Heart right ventricle (tissue), 16 donors: ENCODE measurements at regions not wholly inside any gene's neighbourhood (a gene's known extent, or its start where the extent isn't known, plus 50 kb on each side); places are given as distances from the start of the nearest gene placed in this dataset.

ENCODE experiments used
- ATAC-seq, 8 donors: fragments of 200-7000 bp; cut with Tn5 transposase; one replicate each; pipeline ENCODE4 v1.9.1; 2020; ENCODE audit warnings: mild to moderate bottlenecking in 8 of 8, moderate library complexity in 8 of 8, moderate number of reproducible peaks in 1 of 8
- DNase-seq, 2 donors: peaks; one replicate each; pipeline ENCODE4 v3.0.0-alpha.2; 2020
- H3K27ac ChIP-seq, 10 donors: fragments of 200-600 bp; sonication (generic) in 2 of 10; one replicate each; pipeline versions ENCODE4 v1.5.0 to v1.8.0; 2020 to 2022; ENCODE audit warnings: mild to moderate bottlenecking in 3 of 10
- H3K27me3 ChIP-seq, 7 donors: fragments of 200-600 bp; one replicate each; pipeline ENCODE4 v1.8.0; 2021 to 2022; ENCODE audit warnings: mild to moderate bottlenecking in 2 of 7
- H3K36me3 ChIP-seq, 9 donors: fragments of 200-600 bp; sonication (generic) in 1 of 9; one replicate each; pipeline versions ENCODE4 v1.5.0 to v1.8.0; 2020 to 2022; ENCODE audit warnings: mild to moderate bottlenecking in 2 of 9
- H3K4me1 ChIP-seq, 9 donors: fragments of 200-600 bp; sonication (generic) in 1 of 9; one replicate each; pipeline versions ENCODE4 v1.5.0 to v1.8.0; 2020 to 2022; ENCODE audit warnings: mild to moderate bottlenecking in 4 of 9
- H3K4me3 ChIP-seq, 10 donors: fragments of 200-600 bp; sonication (generic) in 2 of 10; one replicate each; pipeline versions ENCODE4 v1.5.0 to v1.8.0; 2020 to 2022; ENCODE audit warnings: mild to moderate bottlenecking in 7 of 10, moderate library complexity in 2 of 10
- H3K9me3 ChIP-seq, 11 donors: fragments of 200-600 bp in 10 of 11; sonication (generic) in 2 of 11; one replicate each; pipeline versions ENCODE4 v1.5.0 to v1.8.0; 2013 to 2022; ENCODE audit warnings: mild to moderate bottlenecking in 2 of 11, control low read depth in 1 of 11, moderate library complexity in 1 of 11
- WGBS, 2 donors: extraction: QIAGEN DNeasy Blood & Tissue Kit; methylation state at CpG; one replicate each; pipeline ENCODE4 v1.1.7; 2013; ENCODE audit warnings: inconsistent platforms in 1 of 2; 5-methylcytosine and 5-hydroxymethylcytosine counted together
- intact Hi-C, 10 donors: fragments of 100-400 bp; cut with DNase I; formaldehyde crosslinking; loops; one replicate each; pipeline versions ENCODE4 v1.11.1 to v1.14.2; 2022
- TF ChIP-seq, protein P1 (sequence below), 9 donors: fragments of 200-600 bp; sonication (generic) in 2 of 9; IDR thresholded peaks; one replicate each; pipeline versions ENCODE4 v1.5.0 to v1.8.0; 2021 to 2022; ENCODE audit warnings: antibody characterized with exemption in 9 of 9, mild to moderate bottlenecking in 5 of 9, moderate library complexity in 1 of 9
- donor health status: Arrhythmogenic right ventricular cardiomyopathy.
- donor health status: ischemic (EF 13 %, LVEDD 7.1; RV severe dilation, severe dysfunction).
- donor health status: healthy with polysubstance abuse.
- donor health status: DM: no; HTN: yes; CAD: no.
- donor health status: DM: no; HTN: no; CAD: no.
- donor health status: ischemic (EF 25% LVEDD 6.9; RV normal size, moderate dysfunction).
- donor health status: ischemic (EF 25% LVEDD 5.7; RV mildly dilated, moderate dysfunction).
- donor health status: healthy.
- donor health status: DM: yes; HTN: yes; CAD: no.
- donor health status: Ischemic cardiomyopathy.
- donor health status: ischemic (EF 35%, LVEDD 5.7; RV mildly dilated, moderate dysfunction).
- donor health status: nonischemic (EF 11% LVEDD 7.7; RV severe dilation, severe dysfunction).
- donor health status: DM: yes; HTN: yes; CAD: no.
- donor health status: PGD.
- donor health status: ischemic (EF 29% LVEDD 5.4; RV normal size, mild dysfunction).
- donor health status: nonischemic (EF 23%, LVEDD 6.1; RV moderate dilation, normal function).

- 49 to 69% methylated on average over 9 of the region's 9 CpGs for WGBS, 2 donors
- no peaks in the 10 kb centered on the region for H3K9me3 ChIP-seq
- TF ChIP-seq, protein P1, sequence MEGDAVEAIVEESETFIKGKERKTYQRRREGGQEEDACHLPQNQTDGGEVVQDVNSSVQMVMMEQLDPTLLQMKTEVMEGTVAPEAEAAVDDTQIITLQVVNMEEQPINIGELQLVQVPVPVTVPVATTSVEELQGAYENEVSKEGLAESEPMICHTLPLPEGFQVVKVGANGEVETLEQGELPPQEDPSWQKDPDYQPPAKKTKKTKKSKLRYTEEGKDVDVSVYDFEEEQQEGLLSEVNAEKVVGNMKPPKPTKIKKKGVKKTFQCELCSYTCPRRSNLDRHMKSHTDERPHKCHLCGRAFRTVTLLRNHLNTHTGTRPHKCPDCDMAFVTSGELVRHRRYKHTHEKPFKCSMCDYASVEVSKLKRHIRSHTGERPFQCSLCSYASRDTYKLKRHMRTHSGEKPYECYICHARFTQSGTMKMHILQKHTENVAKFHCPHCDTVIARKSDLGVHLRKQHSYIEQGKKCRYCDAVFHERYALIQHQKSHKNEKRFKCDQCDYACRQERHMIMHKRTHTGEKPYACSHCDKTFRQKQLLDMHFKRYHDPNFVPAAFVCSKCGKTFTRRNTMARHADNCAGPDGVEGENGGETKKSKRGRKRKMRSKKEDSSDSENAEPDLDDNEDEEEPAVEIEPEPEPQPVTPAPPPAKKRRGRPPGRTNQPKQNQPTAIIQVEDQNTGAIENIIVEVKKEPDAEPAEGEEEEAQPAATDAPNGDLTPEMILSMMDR (IDR thresholded peaks at IDR 0.05), result no peak
- DNase-seq (no peak), ATAC-seq (no peak)
- intact Hi-C loops, result no loop called here
- H3K27ac ChIP-seq, result no peak overlapping the region
- H3K4me1 ChIP-seq, result peaks cover 0 to 26% (median 10%) of the 10 kb centered on the region in 9 donors
- H3K36me3 ChIP-seq, result no peaks in the 10 kb centered on the region
- no peak overlapping the region for H3K4me3 ChIP-seq
- peaks cover 0 to 22% (median 12%) of the 10 kb centered on the region in 7 donors for H3K27me3 ChIP-seq
These were observed 326.7 kb downstream of the C16orf95 start for GRCh38 chr16:86990451-86990850.

GRCh38 chr16:86991679-86992078 lies 325.5 kb downstream of the C16orf95 start:
- H3K4me1 ChIP-seq, result peaks cover 0 to 25% (median 10%) of the 10 kb centered on the region in 9 donors
- no peak overlapping the region for H3K27ac ChIP-seq
- ATAC-seq (no peak), DNase-seq (no peak)
- peaks cover 0 to 34% (median 12%) of the 10 kb centered on the region in 7 donors for H3K27me3 ChIP-seq
- H3K36me3 ChIP-seq, result no peaks in the 10 kb centered on the region
- WGBS, 2 donors, result 81 to 83% methylated on average over 4 of the region's 4 CpGs
- no peaks in the 10 kb centered on the region for H3K9me3 ChIP-seq
- TF ChIP-seq, protein P1 (IDR thresholded peaks at IDR 0.05), result no peak
- intact Hi-C loops, result no loop called here
- no peak overlapping the region for H3K4me3 ChIP-seq

GRCh38 chr16:86992587-86992986 lies 324.6 kb downstream of the C16orf95 start:
- Histone ChIP-seq H3K9me3 (no peaks in the 10 kb centered on the region), H3K4me1 (peaks cover 0 to 24% (median 10%) of the 10 kb centered on the region in 9 donors), H3K27me3 (peaks cover 0 to 43% (median 12%) of the 10 kb centered on the region in 7 donors), H3K27ac (no peak overlapping the region), H3K4me3 (no peak overlapping the region), H3K36me3 (no peaks in the 10 kb centered on the region)
- no peak for DNase-seq
- ATAC-seq, result no peak
- 95 to 98% methylated on average over 5 of the region's 5 CpGs for WGBS, 2 donors
- TF ChIP-seq, protein P1 (IDR thresholded peaks at IDR 0.05), result no peak
- intact Hi-C loops, result no loop called here

DNA sequence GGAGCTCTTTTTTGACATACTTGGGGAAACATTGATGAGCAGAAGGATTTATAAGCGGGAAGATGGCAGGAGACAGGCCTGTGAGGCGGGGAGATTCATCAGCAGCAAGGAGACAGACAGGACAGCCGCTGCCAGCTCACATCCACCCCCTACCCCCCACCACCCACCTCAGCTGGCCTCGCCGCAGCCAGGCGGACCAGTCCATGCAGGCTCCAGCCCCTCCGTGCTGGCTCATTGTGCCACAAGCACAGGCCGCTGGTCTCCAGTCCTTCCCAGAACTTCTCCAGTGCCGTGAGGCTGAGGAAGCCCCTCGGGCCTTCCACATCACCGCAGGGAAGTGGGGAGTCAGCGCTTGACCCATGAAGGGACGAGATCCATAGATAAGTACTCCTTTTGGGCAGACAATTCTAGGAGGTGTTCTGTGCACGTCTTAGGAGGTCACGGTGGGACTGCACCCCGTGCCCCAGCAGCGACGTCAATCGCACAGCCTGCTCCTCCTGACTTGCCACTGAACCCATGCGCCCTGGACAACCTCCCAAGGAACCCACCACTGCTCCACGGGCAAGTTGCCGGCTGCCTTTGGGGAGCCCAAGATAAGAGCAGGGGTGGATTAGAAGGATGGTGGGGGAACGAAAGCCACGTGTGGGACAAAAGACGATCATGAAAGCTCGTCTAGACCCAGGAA lies 323.6 kb downstream of the C16orf95 start:
- DNase-seq, result no peak
- TF ChIP-seq, protein P1 (IDR thresholded peaks at IDR 0.05), result no peak
- Histone ChIP-seq H3K9me3 (no peaks in the 10 kb centered on the region), H3K27ac (no peak overlapping the region), H3K27me3 (peaks cover 0 to 43% (median 12%) of the 10 kb centered on the region in 7 donors), H3K4me1 (peaks cover 0 to 14% (median 8%) of the 10 kb centered on the region in 9 donors), H3K36me3 (no peaks in the 10 kb centered on the region), H3K4me3 (no peak overlapping the region)
- intact Hi-C loops, result no loop called here
- no peak for ATAC-seq
- 91% methylated on average over 26 of the region's 26 CpGs for WGBS, 2 donors
